Panc1 (cell line): ENCODE measurements at regions not wholly inside any gene's neighbourhood (a gene's known extent, or its start where the extent isn't known, plus 50 kb on each side); places are given as distances from the start of the nearest gene placed in this dataset.

Experiments
- ATAC-seq: fragments of 200-7000 bp; cut with Tn5 transposase; 2 replicates; pipeline ENCODE4 v1.9.1; 2020; ENCODE audit warnings: mild to moderate bottlenecking, moderate library complexity
- BruUV-seq: library from RNA; stranded (reverse); fragments of 400-500 nt; replicated peaks from 2 replicates; lab custom pipeline; 2021; lab: Mats Ljungman, UMichigan
- CTCF ChIA-PET: fragments of 300-600 bp; sonication (Branson Sonifier 250); formaldehyde crosslinking; loops from one replicate; lab custom pipeline; 2022; ENCODE audit warnings: antibody characterized with exemption; lab: Charles Lee
- POLR2A ChIA-PET: fragments of 300-600 bp; sonication (Branson Sonifier 250); formaldehyde crosslinking; loops from one replicate; lab custom pipeline; 2022; ENCODE audit warnings: antibody characterized with exemption; lab: Charles Lee
- DNase-seq: peaks from one replicate; pipeline ENCODE4 v3.0.0-alpha.2; 2010; ENCODE audit warnings: low read depth, low spot score
- H3K27ac ChIP-seq: 2 replicates; pipeline ENCODE4 v1.5.1; 2011; ENCODE audit warnings: mild to moderate bottlenecking, low read length, inconsistent platforms
- H3K27me3 ChIP-seq: fragments of 200-500 bp; sonication (Bioruptor generic); 2 replicates; pipeline ENCODE4 v1.6.0; 2014; ENCODE audit warnings: low read length, inconsistent platforms; ENCODE audit not compliant: control insufficient read depth, insufficient read depth
- H3K36me3 ChIP-seq: fragments of 200-500 bp; sonication (Bioruptor generic); 2 replicates; pipeline ENCODE4 v1.5.1; 2014; ENCODE audit warnings: inconsistent platforms, mild to moderate bottlenecking, low read length, moderate library complexity; ENCODE audit not compliant: control insufficient read depth, insufficient read depth
- H3K4me1 ChIP-seq: 2 replicates; pipeline ENCODE4 v1.5.1; 2011; ENCODE audit warnings: inconsistent platforms, mild to moderate bottlenecking, low read length, moderate library complexity; ENCODE audit not compliant: control insufficient read depth, insufficient read depth
- H3K4me3 ChIP-seq, 2 experiments: 2 replicates each; pipeline ENCODE4 v1.5.1; 2011 to 2012; ENCODE audit warnings: low read depth in 2 of 2, low read length in 2 of 2, mild to moderate bottlenecking in 2 of 2, inconsistent platforms in 1 of 2, moderate library complexity in 1 of 2
- H3K9me3 ChIP-seq: fragments of 200-500 bp; sonication (Bioruptor generic); 2 replicates; pipeline ENCODE4 v1.5.1; 2014; ENCODE audit warnings: low read depth, mild to moderate bottlenecking, inconsistent platforms, low read length, moderate library complexity; ENCODE audit not compliant: control insufficient read depth, insufficient read depth
- POLR2AphosphoS5 ChIP-seq: IDR thresholded peaks from 2 replicates; pipeline ENCODE4 v1.6.1; 2012; ENCODE audit warnings: mild to moderate bottlenecking, low read depth, low read length, moderate library complexity
- SIN3A ChIP-seq: IDR thresholded peaks from 2 replicates; pipeline ENCODE4 v1.6.1; 2012; ENCODE audit warnings: low read depth, mild to moderate bottlenecking, low read length, moderate library complexity, borderline replicate concordance; ENCODE audit not compliant: insufficient read depth
- TCF7L2 ChIP-seq: IDR thresholded peaks from 2 replicates; pipeline ENCODE4 v1.6.1; 2011; ENCODE audit warnings: mild to moderate bottlenecking, low read depth, low read length, inconsistent platforms
- in situ Hi-C: cut with HindIII; loops from 2 replicates; pipeline ENCODE4 v1.10.0; 2016; ENCODE audit warnings: low sequenced_read_pairs, low pct_unique_long_range_greater_than_20kb
- intact Hi-C: fragments of 100-400 bp; cut with micrococcal nuclease; formaldehyde crosslinking; loops from one replicate; pipeline ENCODE4 v1.10.0; 2022; ENCODE audit not compliant: unreplicated experiment
- TF ChIP-seq, protein P1 (sequence below): fragments of 450-650 bp; IDR thresholded peaks from 2 replicates; pipeline ENCODE4 v1.5.1; 2017; ENCODE audit warnings: mild to moderate bottlenecking
- TF ChIP-seq, protein P2 (sequence below), 2 experiments: IDR thresholded peaks; 2 replicates each; pipeline ENCODE4 v1.6.1; 2011 to 2012; ENCODE audit warnings: low read depth in 2 of 2, control low read depth in 1 of 2, low read length in 1 of 2, mild to moderate bottlenecking in 1 of 2, moderate library complexity in 1 of 2; ENCODE audit not compliant: insufficient read depth in 1 of 2

DNA sequence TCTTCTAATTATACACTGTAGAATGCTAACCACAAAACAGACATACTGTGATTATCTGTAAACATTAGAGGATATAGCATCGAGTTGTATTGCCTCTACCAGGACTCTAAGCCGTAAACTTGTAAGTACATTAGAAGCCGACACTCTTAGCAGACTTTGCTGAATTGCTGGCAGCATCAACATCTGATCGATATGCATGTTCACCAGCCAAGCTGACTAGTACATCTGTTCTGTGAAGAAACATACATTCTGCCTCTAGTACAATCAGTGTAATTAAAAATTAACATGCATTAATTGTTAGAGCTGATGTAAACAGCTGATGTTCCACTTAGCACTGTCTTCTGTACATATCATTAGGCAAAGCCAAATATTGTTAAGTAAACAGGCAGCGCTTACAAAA lies 502.2 kb downstream of the NR4A2 start:
- BruUV-seq = no TSS peak
- TF ChIP-seq POLR2AphosphoS5 (no peak), TCF7L2 (no peak), SIN3A (no peak)
- TF ChIP-seq, protein P1, sequence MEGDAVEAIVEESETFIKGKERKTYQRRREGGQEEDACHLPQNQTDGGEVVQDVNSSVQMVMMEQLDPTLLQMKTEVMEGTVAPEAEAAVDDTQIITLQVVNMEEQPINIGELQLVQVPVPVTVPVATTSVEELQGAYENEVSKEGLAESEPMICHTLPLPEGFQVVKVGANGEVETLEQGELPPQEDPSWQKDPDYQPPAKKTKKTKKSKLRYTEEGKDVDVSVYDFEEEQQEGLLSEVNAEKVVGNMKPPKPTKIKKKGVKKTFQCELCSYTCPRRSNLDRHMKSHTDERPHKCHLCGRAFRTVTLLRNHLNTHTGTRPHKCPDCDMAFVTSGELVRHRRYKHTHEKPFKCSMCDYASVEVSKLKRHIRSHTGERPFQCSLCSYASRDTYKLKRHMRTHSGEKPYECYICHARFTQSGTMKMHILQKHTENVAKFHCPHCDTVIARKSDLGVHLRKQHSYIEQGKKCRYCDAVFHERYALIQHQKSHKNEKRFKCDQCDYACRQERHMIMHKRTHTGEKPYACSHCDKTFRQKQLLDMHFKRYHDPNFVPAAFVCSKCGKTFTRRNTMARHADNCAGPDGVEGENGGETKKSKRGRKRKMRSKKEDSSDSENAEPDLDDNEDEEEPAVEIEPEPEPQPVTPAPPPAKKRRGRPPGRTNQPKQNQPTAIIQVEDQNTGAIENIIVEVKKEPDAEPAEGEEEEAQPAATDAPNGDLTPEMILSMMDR = no peak
- TF ChIP-seq, protein P2, sequence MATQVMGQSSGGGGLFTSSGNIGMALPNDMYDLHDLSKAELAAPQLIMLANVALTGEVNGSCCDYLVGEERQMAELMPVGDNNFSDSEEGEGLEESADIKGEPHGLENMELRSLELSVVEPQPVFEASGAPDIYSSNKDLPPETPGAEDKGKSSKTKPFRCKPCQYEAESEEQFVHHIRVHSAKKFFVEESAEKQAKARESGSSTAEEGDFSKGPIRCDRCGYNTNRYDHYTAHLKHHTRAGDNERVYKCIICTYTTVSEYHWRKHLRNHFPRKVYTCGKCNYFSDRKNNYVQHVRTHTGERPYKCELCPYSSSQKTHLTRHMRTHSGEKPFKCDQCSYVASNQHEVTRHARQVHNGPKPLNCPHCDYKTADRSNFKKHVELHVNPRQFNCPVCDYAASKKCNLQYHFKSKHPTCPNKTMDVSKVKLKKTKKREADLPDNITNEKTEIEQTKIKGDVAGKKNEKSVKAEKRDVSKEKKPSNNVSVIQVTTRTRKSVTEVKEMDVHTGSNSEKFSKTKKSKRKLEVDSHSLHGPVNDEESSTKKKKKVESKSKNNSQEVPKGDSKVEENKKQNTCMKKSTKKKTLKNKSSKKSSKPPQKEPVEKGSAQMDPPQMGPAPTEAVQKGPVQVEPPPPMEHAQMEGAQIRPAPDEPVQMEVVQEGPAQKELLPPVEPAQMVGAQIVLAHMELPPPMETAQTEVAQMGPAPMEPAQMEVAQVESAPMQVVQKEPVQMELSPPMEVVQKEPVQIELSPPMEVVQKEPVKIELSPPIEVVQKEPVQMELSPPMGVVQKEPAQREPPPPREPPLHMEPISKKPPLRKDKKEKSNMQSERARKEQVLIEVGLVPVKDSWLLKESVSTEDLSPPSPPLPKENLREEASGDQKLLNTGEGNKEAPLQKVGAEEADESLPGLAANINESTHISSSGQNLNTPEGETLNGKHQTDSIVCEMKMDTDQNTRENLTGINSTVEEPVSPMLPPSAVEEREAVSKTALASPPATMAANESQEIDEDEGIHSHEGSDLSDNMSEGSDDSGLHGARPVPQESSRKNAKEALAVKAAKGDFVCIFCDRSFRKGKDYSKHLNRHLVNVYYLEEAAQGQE (IDR thresholded peaks at IDR 0.05; ENCODE audit: insufficient read depth in 1 of 2, low read depth in 2 of 2, low read length in 1 of 2) = no peak
- intact Hi-C loops (no loop called here), in situ Hi-C loops (no loop called here)
- H3K27me3 ChIP-seq = no peaks in the 10 kb centered on the region
- ATAC-seq = no peak
- DNase-seq = no peak
- H3K4me1 ChIP-seq = no peaks in the 10 kb centered on the region
- no peak overlapping the region for H3K4me3 ChIP-seq
- no peak overlapping the region for H3K27ac ChIP-seq
- CTCF ChIA-PET = no interaction called here
- H3K9me3 ChIP-seq = peaks cover 3% of the 10 kb centered on the region; the same call in 1 of the 2 replicates
- POLR2A ChIA-PET = no interaction called here
- no peaks in the 10 kb centered on the region for H3K36me3 ChIP-seq

DNA sequence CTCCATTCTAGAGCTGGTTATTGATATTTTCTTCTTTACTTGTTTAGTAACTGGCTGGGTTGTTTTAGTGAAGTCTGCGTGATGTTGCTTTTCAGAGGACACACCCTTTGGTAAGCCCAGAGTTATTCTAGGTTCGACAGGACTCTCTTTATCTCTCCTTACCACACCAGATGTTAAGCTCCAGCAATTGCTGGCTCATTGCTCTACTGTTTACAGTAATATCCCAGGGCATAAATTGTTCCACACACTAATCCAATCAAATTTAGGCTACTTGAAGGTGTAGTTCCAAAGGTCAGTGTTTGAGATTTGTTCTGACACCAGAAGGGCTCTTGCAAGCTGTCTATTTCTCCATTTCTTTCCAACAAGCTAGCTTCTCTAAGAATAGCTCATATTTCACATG lies 506.6 kb downstream of the NR4A2 start:
- Histone ChIP-seq H3K27me3 (no peaks in the 10 kb centered on the region), H3K4me3 (no peak overlapping the region), H3K27ac (no peak overlapping the region), H3K4me1 (no peaks in the 10 kb centered on the region), H3K9me3 (peaks cover 3% of the 10 kb centered on the region; the same call in 1 of the 2 replicates), H3K36me3 (no peaks in the 10 kb centered on the region)
- intact Hi-C loops = no loop called here
- BruUV-seq = no TSS peak
- CTCF ChIA-PET = no interaction called here
- TF ChIP-seq POLR2AphosphoS5 (no peak), SIN3A (no peak), TCF7L2 (no peak)
- TF ChIP-seq, protein P1 = no peak
- TF ChIP-seq, protein P2 (IDR thresholded peaks at IDR 0.05; ENCODE audit: insufficient read depth in 1 of 2, low read depth in 2 of 2, low read length in 1 of 2) = no peak
- in situ Hi-C loops = no loop called here
- DNase-seq (no peak), ATAC-seq (no peak)
- POLR2A ChIA-PET = no interaction called here
